HG03139 (cell line): ENCODE measurements at regions not wholly inside any gene's neighbourhood (a gene's known extent, or its start where the extent isn't known, plus 50 kb on each side); places are given as distances from the start of the nearest gene placed in this dataset.
"Not testable (repeated sequence)": the region's sequence is repeated elsewhere in the genome, so short reads cannot be mapped to it uniquely, and the experiment has no call there.

ENCODE experiments used
- ATAC-seq: cut with Tn5 transposase; IDR thresholded peaks from one replicate; pipeline ENCODE4 v1.9.1; 2021; ENCODE audit not compliant: unreplicated experiment

GRCh38 chr6:128739112-128739511 lies 143.8 kb upstream of the LAMA2 start:
- ATAC-seq: no peak

DNA sequence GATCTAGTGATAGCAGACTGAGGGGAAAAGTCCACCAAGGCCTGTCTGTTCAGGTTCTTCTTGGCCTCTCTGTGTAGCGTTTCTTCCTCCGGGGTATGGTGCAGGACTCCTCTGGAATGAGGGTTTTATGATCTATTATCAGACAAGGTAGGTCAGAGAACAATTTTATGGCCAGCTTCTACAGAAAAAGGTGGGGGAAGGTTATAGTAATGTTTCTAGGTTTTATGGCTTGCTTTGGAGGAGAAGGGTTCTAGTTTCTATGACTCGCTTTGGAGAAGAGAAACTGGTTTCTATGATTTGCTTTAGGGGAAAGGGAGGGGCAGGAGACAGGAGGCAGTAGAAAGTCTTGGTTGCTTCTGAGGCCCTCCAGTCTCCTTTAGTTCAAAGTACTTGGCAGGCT lies 144.8 kb upstream of the LAMA2 start:
- no peak for ATAC-seq

- no peak for ATAC-seq
Measured at GRCh38 chr6:128736780-128737179, 146.2 kb upstream of the LAMA2 start.

- ATAC-seq: peak; percentile 61
Measured at GRCh38 chr6:128731249-128732165, 151.4 kb upstream of the LAMA2 start.

- ATAC-seq: no peak
Measured at GRCh38 chr6:128727500-128727899, 155.4 kb upstream of the LAMA2 start.

- no peak for ATAC-seq
Measured at GRCh38 chr6:128725271-128726233, 157.4 kb upstream of the LAMA2 start.

GRCh38 chr6:128724738-128725137 lies 158.2 kb upstream of the LAMA2 start:
- ATAC-seq: no peak

DNA sequence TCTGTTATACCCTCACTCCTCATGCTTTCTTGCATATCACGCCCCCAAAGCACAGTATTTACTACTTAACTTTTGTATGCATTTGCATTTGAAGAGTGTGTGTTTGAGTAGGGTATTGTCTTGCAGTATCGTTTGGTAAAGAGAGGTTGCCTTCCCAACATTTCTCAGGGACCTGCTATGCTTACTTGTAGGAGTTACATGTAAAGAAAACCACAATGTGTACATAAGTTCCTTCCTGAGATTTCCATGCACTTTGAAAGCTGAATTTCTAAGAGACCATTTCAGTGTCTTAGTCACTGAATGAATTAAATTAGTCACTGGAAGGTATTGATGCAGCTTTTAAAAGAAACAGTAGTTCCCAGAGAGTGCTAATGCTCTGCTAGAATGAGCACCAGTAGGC lies 159.3 kb upstream of the LAMA2 start:
- ATAC-seq: no peak

DNA sequence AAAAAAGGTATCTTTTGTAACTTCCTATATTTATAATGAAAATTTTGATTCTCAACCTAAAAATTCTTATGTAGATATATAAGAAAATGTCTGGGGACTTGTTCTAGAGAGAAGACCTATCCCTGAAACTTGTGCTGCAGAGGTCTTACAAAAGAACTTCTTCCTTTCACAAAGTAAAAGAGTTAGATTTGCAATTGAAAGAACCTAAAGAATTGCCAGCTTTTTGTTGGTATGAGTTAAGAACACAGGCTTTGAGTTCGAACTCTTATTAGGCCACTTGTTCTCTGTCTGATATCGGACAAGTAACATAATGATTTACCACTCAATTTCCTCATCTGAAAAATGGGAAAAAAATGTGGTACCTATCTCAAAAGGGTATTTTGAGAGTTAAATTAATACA lies 162.0 kb upstream of the LAMA2 start:
- ATAC-seq: no peak

DNA sequence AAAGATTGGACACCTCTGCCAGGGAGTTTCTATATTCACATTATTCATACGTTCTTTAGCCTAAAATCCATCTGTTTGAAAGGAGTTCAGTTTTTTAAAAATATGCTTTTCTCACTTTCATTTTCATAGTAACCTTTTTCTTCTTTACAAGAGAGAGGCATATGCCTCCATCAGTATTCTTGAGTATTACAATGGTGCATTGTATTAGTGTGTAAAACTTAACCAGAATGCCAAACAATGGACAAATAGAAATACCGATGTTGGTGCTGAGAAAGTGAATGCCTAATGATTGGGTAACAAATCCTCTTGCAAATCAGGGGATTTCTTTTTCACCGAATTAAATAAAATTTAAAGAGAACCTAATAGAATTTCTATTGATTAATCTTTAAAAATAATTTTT lies 163.2 kb upstream of the LAMA2 start:
- ATAC-seq: no peak

DNA sequence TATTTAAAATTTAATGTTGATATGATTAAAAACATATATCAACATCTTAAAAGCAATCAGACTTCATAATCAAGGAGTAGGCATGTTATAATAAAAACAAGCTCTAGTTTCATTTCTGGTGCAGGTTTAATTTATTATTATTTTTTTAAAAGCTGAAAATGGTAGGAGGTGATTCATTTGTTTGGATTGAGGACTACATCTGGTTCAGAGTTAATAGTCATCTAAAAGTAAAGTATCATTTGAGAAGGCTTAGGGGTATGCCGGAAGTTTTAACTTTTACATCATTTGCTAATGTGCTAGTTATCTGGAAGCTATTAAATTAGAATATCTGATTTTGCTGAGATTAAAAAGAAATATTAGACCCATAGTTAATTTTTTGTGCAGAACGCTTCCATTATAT lies 169.5 kb upstream of the LAMA2 start:
- ATAC-seq: no peak

GRCh38 chr6:128712898-128713297 lies 170.0 kb upstream of the LAMA2 start:
- ATAC-seq: no peak

GRCh38 chr6:128711149-128711548 lies 171.8 kb upstream of the LAMA2 start:
- no peak for ATAC-seq

DNA sequence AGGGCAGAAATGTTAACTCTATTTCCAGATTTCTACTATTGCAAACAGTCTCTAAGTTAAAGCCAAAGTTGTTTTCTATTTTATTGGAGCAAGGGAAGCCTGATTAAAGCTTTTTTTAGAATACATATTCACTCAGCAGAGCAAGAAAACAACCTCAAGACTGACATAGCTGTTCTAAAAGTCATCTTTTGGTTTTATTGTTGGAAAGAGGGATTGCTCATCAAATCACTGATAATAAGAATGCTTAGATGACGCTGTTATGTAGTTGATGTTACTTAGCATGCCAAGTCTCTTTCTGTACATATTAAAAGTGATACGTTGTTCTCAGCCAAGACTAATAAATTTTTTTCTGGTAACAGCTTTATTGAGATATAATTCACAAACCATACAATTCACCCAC lies 172.6 kb upstream of the LAMA2 start:
- no peak for ATAC-seq

GRCh38 chr6:128704601-128705000 lies 178.3 kb upstream of the LAMA2 start:
- no peak for ATAC-seq

DNA sequence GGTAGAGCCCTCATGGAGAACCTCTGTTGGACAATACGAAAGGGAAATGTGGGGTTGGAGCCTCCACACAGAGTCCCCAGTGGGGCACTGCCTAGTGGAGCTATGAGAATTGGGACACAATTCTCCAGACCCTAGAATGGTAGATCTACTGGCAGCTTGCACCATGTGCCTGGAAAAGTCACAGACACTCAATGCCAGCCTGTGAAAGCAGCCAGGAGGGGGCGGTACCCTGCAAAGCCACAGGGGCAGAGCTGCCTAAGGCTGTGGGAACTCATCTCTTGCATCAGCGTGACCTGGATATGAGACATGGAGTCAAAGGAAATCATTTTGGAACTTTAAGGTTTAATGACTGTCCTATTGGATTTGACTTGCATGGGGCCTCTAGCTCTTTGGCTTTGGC lies 179.1 kb upstream of the LAMA2 start:
- ATAC-seq: not testable (repeated sequence)

GRCh38 chr6:128696691-128697689 lies 176.6 kb upstream of the PTPRK start:
- ATAC-seq: no peak

- peak; percentile 91 for ATAC-seq
Measured at GRCh38 chr6:128694303-128695009, 174.1 kb upstream of the PTPRK start.

DNA sequence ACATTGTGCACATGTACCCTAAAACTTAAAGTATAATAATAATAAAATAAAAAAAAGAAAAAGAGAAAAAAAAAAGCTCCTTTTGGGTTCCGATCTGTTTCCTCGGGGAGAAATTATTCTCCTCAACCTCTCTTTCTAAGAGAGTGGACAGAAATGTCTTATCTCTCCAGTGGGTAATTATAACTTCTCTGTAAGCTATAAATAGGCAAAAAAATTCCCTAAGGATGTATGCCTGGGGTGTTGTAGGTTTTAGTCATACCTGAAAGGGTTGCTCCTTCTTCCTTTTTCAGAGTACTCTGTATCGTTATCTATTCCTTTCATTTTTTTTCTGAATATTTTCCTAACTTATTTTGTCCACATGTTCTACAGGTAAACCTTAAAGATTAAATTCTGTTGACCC lies 169.7 kb upstream of the PTPRK start:
- ATAC-seq: no peak

- no peak for ATAC-seq
Measured at GRCh38 chr6:128686084-128686483, 165.7 kb upstream of the PTPRK start.
